ENCODE measurements at regions not wholly inside any gene's neighbourhood (a gene's known extent, or its start where the extent isn't known, plus 50 kb on each side); places are given as distances from the start of the nearest gene placed in this dataset.

DNA sequence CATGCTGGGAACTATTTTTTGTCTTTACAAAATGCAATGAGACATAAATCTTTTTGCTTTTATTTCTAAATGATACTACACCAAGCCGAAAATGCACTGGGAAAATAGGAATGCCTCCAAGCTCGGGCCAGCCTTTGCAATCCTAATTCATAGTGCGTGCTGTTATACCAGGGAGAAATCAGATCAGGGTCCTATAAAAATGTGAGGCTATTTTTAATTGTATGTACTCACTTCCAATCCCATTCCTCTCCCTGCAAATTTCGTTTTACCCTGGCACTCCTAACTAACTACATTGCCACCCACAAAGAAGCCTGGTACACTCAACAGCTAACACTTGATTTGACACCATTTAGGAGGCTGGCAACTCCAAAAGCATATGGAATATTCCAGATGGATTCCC is 350.6 kb upstream of the ZFP64 start:
- Histone ChIP-seq H3K4me1 (ENCODE audit: control insufficient read depth in 1 of 2, insufficient read depth in 2 of 2, low read length in 2 of 2) (no peaks in the 10 kb centered on the region), H3K79me2 (ENCODE audit: insufficient read depth, low read length) (no peaks in the 10 kb centered on the region), H3K4me2 (replicated peaks; ENCODE audit: extremely low read depth, low read length, poor library complexity, severe bottlenecking) (no peak overlapping the region), H4K20me1 (ENCODE audit: insufficient read depth, low read length) (no peaks in the 10 kb centered on the region), H2AFZ (ENCODE audit: insufficient read depth, low read depth, low read length, poor library complexity, severe bottlenecking) (no peak overlapping the region), H3K9ac (ENCODE audit: insufficient read depth, low read length, poor library complexity, severe bottlenecking) (no peak overlapping the region), H3K9me3 (replicated peaks in 1 of 2; ENCODE audit: control insufficient read depth in 1 of 2, insufficient read depth in 1 of 2, low read length in 2 of 2) (peaks cover 10 to 14% of the 10 kb centered on the region in 2 donors), H3K27ac (ENCODE audit: low read depth in 1 of 2, low read length in 2 of 2) (no peak overlapping the region), H3K4me3 (replicated peaks in 1 of 3; ENCODE audit: low read depth in 2 of 3, low read length in 3 of 3) (no peak overlapping the region), H3K36me3 (replicated peaks in 1 of 2; ENCODE audit: control insufficient read depth in 1 of 2, insufficient read depth in 2 of 2, low read length in 2 of 2) (no peaks in the 10 kb centered on the region), H3K27me3 (ENCODE audit: control insufficient read depth in 2 of 2, insufficient read depth in 2 of 2, low read length in 2 of 2) (no peaks in the 10 kb centered on the region)
- no peak for TF ChIP-seq CTCF (IDR thresholded peaks at IDR 0.05)
- Mint-ChIP-seq H3K9me3 (peaks cover 2 to 20% (median 11%) of the 10 kb centered on the region in 7 donors), H3K27ac (no peak overlapping the region), H3K4me1 (no peaks in the 10 kb centered on the region), H3K27me3 (ENCODE audit: low read depth in 3 of 3) (peaks cover 0 to 3% (median 2%) of the 10 kb centered on the region in 3 donors), H3K4me3 (no peak overlapping the region), H3K36me3 (no peaks in the 10 kb centered on the region)
- no peak for DNase-seq
- WGBS (ENCODE audit: insufficient coverage): 100% methylated on average over 1 of the region's 4 CpGs
- intact Hi-C loops (cut with micrococcal nuclease): no loop called here

DNA sequence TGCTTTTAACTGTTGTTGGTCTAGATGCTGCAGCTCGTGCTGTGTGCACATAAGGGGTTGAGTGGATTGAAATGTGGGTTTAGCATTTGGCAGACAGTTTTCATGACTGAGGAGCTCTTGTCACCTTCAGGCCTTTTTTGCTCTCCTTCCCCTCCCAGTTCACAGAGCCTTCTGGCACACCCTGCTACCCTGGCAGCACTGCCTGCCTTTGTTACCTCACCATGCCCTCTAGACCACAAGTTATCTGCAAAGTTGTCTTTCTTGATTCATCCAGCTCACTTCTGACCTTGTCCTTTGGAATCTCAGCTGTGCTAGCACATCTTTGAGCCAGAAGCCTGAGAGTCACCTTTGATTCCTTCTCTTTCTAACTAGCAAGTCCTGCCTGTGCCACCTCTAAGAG is 348.9 kb upstream of the ZFP64 start:
- H2AFZ ChIP-seq (ENCODE audit: insufficient read depth, low read depth, low read length, poor library complexity, severe bottlenecking): no peak overlapping the region
- WGBS (ENCODE audit: insufficient coverage): 100% methylated on average over 1 of the region's 1 CpG
- no peaks in the 10 kb centered on the region for H4K20me1 ChIP-seq (ENCODE audit: insufficient read depth, low read length)
- no peaks in the 10 kb centered on the region for H3K27me3 ChIP-seq (ENCODE audit: control insufficient read depth in 2 of 2, insufficient read depth in 2 of 2, low read length in 2 of 2)
- no peak overlapping the region for H3K27ac ChIP-seq (ENCODE audit: low read depth in 1 of 2, low read length in 2 of 2)
- intact Hi-C loops (cut with micrococcal nuclease): no loop called here
- H3K9ac ChIP-seq (ENCODE audit: insufficient read depth, low read length, poor library complexity, severe bottlenecking): no peak overlapping the region
- H3K4me1 ChIP-seq (ENCODE audit: control insufficient read depth in 1 of 2, insufficient read depth in 2 of 2, low read length in 2 of 2): no peaks in the 10 kb centered on the region
- peaks cover 2 to 26% (median 13%) of the 10 kb centered on the region in 7 donors for H3K9me3 Mint-ChIP-seq
- H3K79me2 ChIP-seq (ENCODE audit: insufficient read depth, low read length): no peaks in the 10 kb centered on the region
- H3K4me1 Mint-ChIP-seq: no peaks in the 10 kb centered on the region
- peaks cover 10 to 14% of the 10 kb centered on the region in 2 donors for H3K9me3 ChIP-seq (replicated peaks in 1 of 2; ENCODE audit: control insufficient read depth in 1 of 2, insufficient read depth in 1 of 2, low read length in 2 of 2)
- no peak overlapping the region for H3K4me2 ChIP-seq (replicated peaks; ENCODE audit: extremely low read depth, low read length, poor library complexity, severe bottlenecking)
- H3K27ac Mint-ChIP-seq: no peak overlapping the region
- H3K4me3 Mint-ChIP-seq: no peak overlapping the region
- peaks cover 0 to 3% (median 2%) of the 10 kb centered on the region in 3 donors for H3K27me3 Mint-ChIP-seq (ENCODE audit: low read depth in 3 of 3)
- H3K4me3 ChIP-seq (replicated peaks in 1 of 3; ENCODE audit: low read depth in 2 of 3, low read length in 3 of 3): no peak overlapping the region
- no peaks in the 10 kb centered on the region for H3K36me3 Mint-ChIP-seq
- no peak for DNase-seq
- no peak for TF ChIP-seq CTCF (IDR thresholded peaks at IDR 0.05)
- H3K36me3 ChIP-seq (replicated peaks in 1 of 2; ENCODE audit: control insufficient read depth in 1 of 2, insufficient read depth in 2 of 2, low read length in 2 of 2): no peaks in the 10 kb centered on the region

Measured in CD14-positive monocyte (primary cell).